ENCODE measurements at regions not wholly inside any gene's neighbourhood (a gene's known extent, or its start where the extent isn't known, plus 50 kb on each side); places are given as distances from the start of the nearest gene placed in this dataset.
"Not testable (repeated sequence)": the region's sequence is repeated elsewhere in the genome, so short reads cannot be mapped to it uniquely, and the experiment has no call there.

DNA sequence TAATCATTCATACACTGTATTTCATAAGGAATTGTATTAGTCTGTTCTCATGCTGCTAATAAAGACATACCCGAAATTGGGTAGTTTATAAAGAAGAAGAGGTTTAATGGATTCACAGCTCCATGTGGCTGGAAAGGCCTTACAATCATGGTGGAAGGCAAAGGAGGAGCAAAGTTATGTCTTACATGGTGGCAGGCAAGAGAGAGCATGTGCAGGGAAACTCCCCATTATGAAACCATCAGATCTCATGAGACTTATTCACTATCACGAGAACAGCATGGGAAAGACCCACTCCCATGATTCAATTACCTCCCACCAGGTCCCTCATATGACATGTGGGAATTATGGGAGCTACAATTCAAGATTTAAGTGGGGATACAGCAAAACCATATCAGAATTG lies 122.9 kb upstream of the PHYHIPL start:
- TF ChIP-seq POLR2A (IDR thresholded peaks at IDR 0.05; ENCODE audit: low read depth, low read length); POLR2AphosphoS5 (IDR thresholded peaks at IDR 0.05; ENCODE audit: low read depth, low read length); PAX5 (IDR thresholded peaks at IDR 0.05; ENCODE audit: insufficient read depth, low read length, severe bottlenecking); TAF1 (IDR thresholded peaks at IDR 0.05; ENCODE audit: low read depth, low read length); SPI1 (IDR thresholded peaks at IDR 0.05; ENCODE audit: low read depth, low read length); POU2F2 (IDR thresholded peaks at IDR 0.05; ENCODE audit: low read depth, low read length): not testable (repeated sequence)

Data from GM12891 (cell line).